ENCODE measurements at regions not wholly inside any gene's neighbourhood (a gene's known extent, or its start where the extent isn't known, plus 50 kb on each side); places are given as distances from the start of the nearest gene placed in this dataset.

DNA sequence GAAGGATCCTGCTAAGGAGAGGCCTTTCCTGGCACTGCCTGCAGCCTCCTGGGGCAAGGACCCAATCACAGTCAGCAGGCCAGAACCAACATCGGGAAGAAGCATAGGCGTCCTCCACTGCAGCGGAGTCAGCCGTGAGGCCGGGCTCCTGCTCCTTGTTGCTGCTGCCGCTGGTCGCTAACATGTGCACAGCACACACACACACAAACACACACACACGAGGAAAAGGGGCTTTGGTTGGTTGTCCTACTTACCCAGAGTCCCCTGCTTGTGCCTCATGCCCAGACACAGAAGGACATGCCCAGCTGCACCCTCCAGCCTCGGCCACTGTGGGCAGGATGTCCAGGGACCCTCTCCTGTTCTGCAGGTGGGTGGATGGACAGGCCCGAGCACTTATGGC, 209.4 kb downstream of the GLI2 start:
- TF ChIP-seq GATA3 (IDR thresholded peaks at IDR 0.05; ENCODE audit: low read depth, low read length) (no peak), GATA2 (IDR thresholded peaks at IDR 0.05; ENCODE audit: low read depth, low read length) (no peak)

All from SH-SY5Y (cell line).